CD8-positive, alpha-beta memory T cell (primary cell): ENCODE measurements at regions not wholly inside any gene's neighbourhood (a gene's known extent, or its start where the extent isn't known, plus 50 kb on each side); places are given as distances from the start of the nearest gene placed in this dataset.

Experiments used
- CTCF ChIA-PET: fragments of 350-600 bp; sonication (Branson Sonifier 250); formaldehyde crosslinking; loops from one replicate; lab custom pipeline; 2021; ENCODE audit warnings: antibody characterized with exemption; lab: Charles Lee
- POLR2A ChIA-PET: fragments of 350-600 bp; sonication (Branson Sonifier 250); formaldehyde crosslinking; loops from one replicate; lab custom pipeline; 2021; ENCODE audit warnings: antibody characterized with exemption; lab: Charles Lee
- DNase-seq, 5 donors: peaks; one replicate each; pipeline versions ENCODE4 v3.0.0 to v3.0.0-alpha.2; 2020 to 2022; ENCODE audit warnings: mixed read lengths in 1 of 5
- H3K27ac ChIP-seq: one replicate; pipeline ENCODE4 v1.7.0; 2013; ENCODE audit warnings: low read depth, mild to moderate bottlenecking, low read length, moderate library complexity
- H3K27me3 ChIP-seq: 2 replicates; pipeline ENCODE4 v1.7.0; 2013; ENCODE audit warnings: low read length, mild to moderate bottlenecking; ENCODE audit not compliant: insufficient read depth, poor library complexity, severe bottlenecking
- H3K36me3 ChIP-seq: 2 replicates; pipeline ENCODE4 v1.7.0; 2013; ENCODE audit warnings: mild to moderate bottlenecking, low read length, moderate library complexity; ENCODE audit not compliant: insufficient read depth
- H3K4me1 ChIP-seq: 2 replicates; pipeline ENCODE4 v1.7.0; 2013; ENCODE audit warnings: mild to moderate bottlenecking, low read length, moderate library complexity; ENCODE audit not compliant: insufficient read depth
- H3K4me3 ChIP-seq: 2 replicates; pipeline ENCODE4 v1.7.0; 2013; ENCODE audit warnings: mild to moderate bottlenecking, low read length
- H3K9me3 ChIP-seq: 2 replicates; pipeline ENCODE4 v1.7.0; 2013; ENCODE audit warnings: mild to moderate bottlenecking, low read length
- H3K27ac Mint-ChIP-seq, 8 donors: one replicate each; pipeline ENCODE4 v1.8.0; 2020 to 2021; ENCODE audit warnings: mixed read lengths in 8 of 8, mild to moderate bottlenecking in 6 of 8, inconsistent platforms in 3 of 8, moderate library complexity in 3 of 8
- H3K27me3 Mint-ChIP-seq, 2 donors: one replicate each; pipeline ENCODE4 v1.8.0; 2020 to 2021; ENCODE audit warnings: mixed read lengths in 2 of 2, mild to moderate bottlenecking in 1 of 2, moderate library complexity in 1 of 2
- H3K36me3 Mint-ChIP-seq, 3 donors: one replicate each; pipeline ENCODE4 v1.8.0; 2020 to 2021; ENCODE audit warnings: mixed read lengths in 3 of 3, inconsistent platforms in 1 of 3, mild to moderate bottlenecking in 1 of 3
- H3K4me1 Mint-ChIP-seq, 3 donors: one replicate each; pipeline ENCODE4 v1.8.0; 2020 to 2021; ENCODE audit warnings: mixed read lengths in 3 of 3, inconsistent platforms in 1 of 3, mild to moderate bottlenecking in 1 of 3
- H3K4me3 Mint-ChIP-seq, 7 donors: one replicate each; pipeline ENCODE4 v1.8.0; 2020 to 2021; ENCODE audit warnings: mixed read lengths in 7 of 7, mild to moderate bottlenecking in 6 of 7, moderate library complexity in 4 of 7, inconsistent platforms in 2 of 7
- H3K9me3 Mint-ChIP-seq, 5 donors: one replicate each; pipeline ENCODE4 v1.8.0; 2020 to 2022; ENCODE audit warnings: mixed read lengths in 5 of 5, mild to moderate bottlenecking in 3 of 5, moderate library complexity in 2 of 5, inconsistent platforms in 1 of 5

GRCh38 chr10:3292636-3293035, 120.1 kb upstream of the PITRM1 start:
- POLR2A ChIA-PET: no interaction called here
- CTCF ChIA-PET: no interaction called here
- H3K27ac Mint-ChIP-seq: no peak overlapping the region

DNA sequence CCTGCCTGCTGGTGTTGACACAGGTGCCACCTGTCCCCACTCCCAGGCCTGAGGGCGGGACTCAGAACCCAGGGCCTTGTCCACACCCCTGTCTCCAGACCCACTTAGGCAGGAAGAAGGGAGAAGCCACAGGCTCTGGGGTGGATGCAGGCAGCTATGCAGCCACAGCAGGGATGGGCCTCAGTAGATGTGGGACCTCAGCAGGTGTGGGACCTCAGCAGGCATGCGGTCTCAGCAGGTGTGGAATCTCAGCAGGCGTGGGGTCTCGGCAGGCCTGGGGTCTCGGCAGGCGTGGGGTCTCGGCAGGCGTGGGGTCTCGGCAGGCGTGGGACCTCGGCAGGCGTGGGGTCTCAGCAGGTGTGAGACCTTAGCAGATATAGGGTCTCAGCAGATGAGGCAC, 118.0 kb upstream of the PITRM1 start:
- Histone ChIP-seq H3K9me3 (no peaks in the 10 kb centered on the region), H3K4me3 (no peak overlapping the region), H3K4me1 (no peaks in the 10 kb centered on the region), H3K27ac (no peak overlapping the region), H3K36me3 (no peaks in the 10 kb centered on the region), H3K27me3 (no peaks in the 10 kb centered on the region)
- no peak for DNase-seq
- Mint-ChIP-seq H3K4me3 (no peak overlapping the region), H3K27ac (no peak overlapping the region), H3K4me1 (no peaks in the 10 kb centered on the region), H3K9me3 (no peaks in the 10 kb centered on the region), H3K36me3 (no peaks in the 10 kb centered on the region), H3K27me3 (peaks cover 5 to 20% of the 10 kb centered on the region in 2 donors)
- ChIA-PET POLR2A (no interaction called here), CTCF (no interaction called here)

More at GRCh38 chr10:3292636-3293035, 120.1 kb upstream of the PITRM1 start:
- Histone ChIP-seq H3K27me3 (no peaks in the 10 kb centered on the region), H3K36me3 (no peaks in the 10 kb centered on the region), H3K9me3 (no peaks in the 10 kb centered on the region), H3K4me3 (no peak overlapping the region), H3K27ac (no peak overlapping the region), H3K4me1 (no peaks in the 10 kb centered on the region)
- Mint-ChIP-seq H3K27me3 (peaks cover 7 to 23% of the 10 kb centered on the region in 2 donors), H3K4me3 (no peak overlapping the region), H3K4me1 (no peaks in the 10 kb centered on the region), H3K9me3 (no peaks in the 10 kb centered on the region), H3K36me3 (no peaks in the 10 kb centered on the region)
- DNase-seq: no peak

DNA sequence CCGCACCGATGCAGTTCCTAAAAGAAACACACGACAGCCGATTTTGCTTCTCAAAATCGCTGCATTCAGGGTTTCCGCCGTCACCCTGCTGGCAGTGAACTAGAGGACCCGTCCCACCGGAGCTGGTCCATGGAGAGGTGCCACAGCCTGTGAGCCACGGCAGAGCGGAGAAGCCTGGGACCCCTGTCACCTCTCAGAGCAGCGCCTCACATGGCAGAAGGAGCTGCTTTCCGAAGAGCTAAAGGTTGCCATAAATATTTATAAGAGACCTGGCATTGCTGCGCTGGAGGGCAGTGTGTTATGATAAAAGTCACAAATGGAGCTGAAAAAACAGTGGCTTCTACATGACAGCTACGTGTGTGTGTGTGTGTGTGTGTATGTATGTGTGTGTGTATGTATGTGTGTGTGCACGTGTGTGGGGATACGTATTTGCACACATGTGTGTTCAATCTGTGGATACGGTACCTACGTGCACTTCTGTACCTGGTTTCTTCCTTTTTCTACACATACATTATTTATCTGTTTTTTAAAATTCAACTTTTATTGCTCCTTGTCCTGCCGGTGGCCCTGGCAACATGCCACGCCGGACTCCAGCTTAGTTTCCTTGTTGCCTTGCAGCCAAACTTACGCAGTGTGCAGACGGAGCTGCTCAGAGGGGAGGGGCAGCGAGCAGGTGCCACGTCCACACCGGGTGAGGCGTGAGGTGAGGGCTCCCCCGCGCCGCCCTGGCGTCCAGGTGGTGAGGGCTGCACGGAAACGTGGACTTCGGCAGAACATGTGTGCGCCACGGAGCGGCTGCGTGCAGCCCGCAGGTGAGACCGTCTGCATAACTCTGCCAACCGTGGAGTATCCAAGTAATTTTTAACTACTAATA, 115.2 kb upstream of the PITRM1 start:
- Histone ChIP-seq H3K27me3 (no peaks in the 10 kb centered on the region), H3K9me3 (no peaks in the 10 kb centered on the region), H3K36me3 (no peaks in the 10 kb centered on the region), H3K4me3 (no peak overlapping the region), H3K4me1 (no peaks in the 10 kb centered on the region), H3K27ac (no peak overlapping the region)
- CTCF ChIA-PET: no interaction called here
- POLR2A ChIA-PET: no interaction called here
- no peak for DNase-seq
- Mint-ChIP-seq H3K4me1 (no peaks in the 10 kb centered on the region), H3K27me3 (peaks cover 11 to 21% of the 10 kb centered on the region in 2 donors), H3K4me3 (no peak overlapping the region), H3K9me3 (no peaks in the 10 kb centered on the region), H3K36me3 (no peaks in the 10 kb centered on the region), H3K27ac (no peak overlapping the region)

- peaks cover 10 to 46% of the 10 kb centered on the region in 2 donors for H3K27me3 Mint-ChIP-seq
- Histone ChIP-seq H3K27ac (no peak overlapping the region), H3K4me3 (no peak overlapping the region), H3K27me3 (no peaks in the 10 kb centered on the region), H3K9me3 (no peaks in the 10 kb centered on the region), H3K36me3 (no peaks in the 10 kb centered on the region), H3K4me1 (no peaks in the 10 kb centered on the region)
- ChIA-PET POLR2A (no interaction called here), CTCF (interaction anchor here (1.1 kb wide), 1 partner anchor 9 kb away, joined by 3 read pairs; no protein-coding TSS in a partner anchor)
- no peaks in the 10 kb centered on the region for H3K36me3 Mint-ChIP-seq
- no peak overlapping the region for H3K27ac Mint-ChIP-seq
- H3K4me1 Mint-ChIP-seq: no peaks in the 10 kb centered on the region
- no peak for DNase-seq
- no peak overlapping the region for H3K4me3 Mint-ChIP-seq
- H3K9me3 Mint-ChIP-seq: no peaks in the 10 kb centered on the region
Measured at GRCh38 chr10:3282674-3283017, 110.1 kb upstream of the PITRM1 start.

GRCh38 chr10:3281941-3282673, 109.5 kb upstream of the PITRM1 start:
- POLR2A ChIA-PET: no interaction called here
- H3K27me3 ChIP-seq: no peaks in the 10 kb centered on the region
- H3K36me3 Mint-ChIP-seq: no peaks in the 10 kb centered on the region
- H3K4me3 Mint-ChIP-seq: no peak overlapping the region
- no peak overlapping the region for H3K4me3 ChIP-seq
- no peak for DNase-seq
- no peaks in the 10 kb centered on the region for H3K9me3 Mint-ChIP-seq
- no peaks in the 10 kb centered on the region for H3K9me3 ChIP-seq
- H3K27me3 Mint-ChIP-seq: peaks cover 14 to 51% of the 10 kb centered on the region in 2 donors
- no peaks in the 10 kb centered on the region for H3K4me1 ChIP-seq
- no peak overlapping the region for H3K27ac ChIP-seq
- H3K4me1 Mint-ChIP-seq: no peaks in the 10 kb centered on the region
- peak overlapping the region in 1 of 8 donors; percentile 3 for H3K27ac Mint-ChIP-seq
- no peaks in the 10 kb centered on the region for H3K36me3 ChIP-seq
- CTCF ChIA-PET: no interaction called here

DNA sequence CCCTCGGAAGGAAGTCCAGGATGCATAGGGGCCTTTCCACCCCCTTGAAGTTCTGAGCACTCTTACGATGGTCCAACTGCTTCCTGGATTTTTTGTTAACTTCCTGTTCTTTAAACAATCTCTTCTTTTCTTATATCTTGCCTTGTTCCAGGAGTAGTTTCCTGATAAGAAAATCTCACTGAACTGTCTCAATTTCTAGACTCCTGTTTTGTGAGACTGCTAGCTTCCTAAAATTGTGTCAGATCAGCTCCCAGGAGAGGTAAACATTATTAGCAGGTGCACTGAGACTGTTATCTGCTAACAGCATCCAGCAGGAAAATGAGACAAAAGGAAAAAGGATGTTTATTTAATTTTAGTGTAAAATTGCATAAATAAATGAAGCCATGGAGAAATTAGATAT, 106.2 kb upstream of the PITRM1 start:
- H3K4me3 ChIP-seq: no peak overlapping the region
- Mint-ChIP-seq H3K9me3 (no peaks in the 10 kb centered on the region), H3K27ac (no peak overlapping the region), H3K4me1 (no peaks in the 10 kb centered on the region), H3K36me3 (no peaks in the 10 kb centered on the region), H3K4me3 (no peak overlapping the region), H3K27me3 (peaks cover 18 to 55% of the 10 kb centered on the region in 2 donors)
- ChIA-PET CTCF (interaction anchor here (1.0 kb wide), 1 partner anchor 15 kb away, joined by 3 read pairs; no protein-coding TSS in a partner anchor), POLR2A (no interaction called here)
- H3K36me3 ChIP-seq: no peaks in the 10 kb centered on the region
- DNase-seq: no peak
- no peak overlapping the region for H3K27ac ChIP-seq
- H3K4me1 ChIP-seq: no peaks in the 10 kb centered on the region
- no peaks in the 10 kb centered on the region for H3K9me3 ChIP-seq
- peaks cover 2% of the 10 kb centered on the region for H3K27me3 ChIP-seq

DNA sequence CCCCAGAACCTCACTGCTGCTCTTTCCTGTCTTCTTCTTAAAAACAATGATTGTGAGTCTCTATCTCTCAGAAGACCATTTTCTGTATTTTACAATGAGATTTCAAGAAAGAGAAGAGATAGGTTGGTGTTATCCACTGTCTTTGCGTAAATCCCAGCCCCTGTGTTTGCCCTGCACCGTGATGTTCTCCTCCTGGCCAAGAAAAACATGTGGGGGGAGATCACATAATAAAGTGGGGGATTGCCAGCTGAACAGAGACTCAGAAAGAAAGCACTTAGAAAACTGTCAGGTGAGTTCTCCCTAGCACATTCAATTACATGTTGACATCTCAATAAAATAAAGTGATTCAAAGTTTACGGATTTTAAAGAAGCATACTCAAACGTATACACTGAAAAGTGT, 105.0 kb upstream of the PITRM1 start:
- Histone ChIP-seq H3K4me3 (no peak overlapping the region), H3K27ac (no peak overlapping the region), H3K4me1 (no peaks in the 10 kb centered on the region), H3K27me3 (peaks cover 3% of the 10 kb centered on the region), H3K9me3 (no peaks in the 10 kb centered on the region), H3K36me3 (no peaks in the 10 kb centered on the region)
- peaks cover 13 to 59% of the 10 kb centered on the region in 2 donors for H3K27me3 Mint-ChIP-seq
- H3K9me3 Mint-ChIP-seq: no peaks in the 10 kb centered on the region
- H3K4me3 Mint-ChIP-seq: no peak overlapping the region
- H3K4me1 Mint-ChIP-seq: no peaks in the 10 kb centered on the region
- H3K27ac Mint-ChIP-seq: no peak overlapping the region
- DNase-seq: no peak
- ChIA-PET CTCF (no interaction called here), POLR2A (no interaction called here)
- H3K36me3 Mint-ChIP-seq: no peaks in the 10 kb centered on the region

DNA sequence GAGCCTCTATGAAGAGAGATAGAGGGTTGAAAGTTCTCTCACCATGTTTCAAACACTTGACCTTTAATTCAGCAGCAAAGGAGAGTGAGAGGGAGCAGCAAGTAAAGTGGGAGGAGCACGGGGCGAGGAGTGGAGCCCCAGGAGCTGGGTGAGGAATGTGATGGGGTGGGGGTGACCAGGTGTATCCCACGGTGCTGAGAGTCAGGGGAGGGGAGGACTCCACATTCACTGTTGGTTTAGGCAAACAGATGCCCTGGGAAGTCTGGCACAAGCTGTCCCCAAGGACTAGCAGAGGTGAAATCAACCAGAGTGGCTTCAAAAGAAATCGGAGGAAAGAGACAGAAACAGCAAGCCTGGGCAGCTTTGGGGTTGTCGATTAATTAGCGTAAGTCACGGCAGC, 101.8 kb upstream of the PITRM1 start:
- Mint-ChIP-seq H3K27me3 (peaks cover 14 to 41% of the 10 kb centered on the region in 2 donors), H3K36me3 (no peaks in the 10 kb centered on the region), H3K4me3 (no peak overlapping the region), H3K9me3 (no peaks in the 10 kb centered on the region), H3K27ac (no peak overlapping the region), H3K4me1 (no peaks in the 10 kb centered on the region)
- POLR2A ChIA-PET: no interaction called here
- Histone ChIP-seq H3K4me3 (no peak overlapping the region), H3K27ac (no peak overlapping the region), H3K4me1 (no peaks in the 10 kb centered on the region), H3K9me3 (no peaks in the 10 kb centered on the region), H3K27me3 (peaks cover 3% of the 10 kb centered on the region), H3K36me3 (no peaks in the 10 kb centered on the region)
- CTCF ChIA-PET: no interaction called here
- DNase-seq: no peak
